Mesodermal cell (in vitro differentiated cells): ENCODE measurements at regions not wholly inside any gene's neighbourhood (a gene's known extent, or its start where the extent isn't known, plus 50 kb on each side); places are given as distances from the start of the nearest gene placed in this dataset.

Experiments used
- H3K27ac ChIP-seq: 2 replicates; pipeline ENCODE4 v1.7.0; 2013; ENCODE audit warnings: mild to moderate bottlenecking, low read depth, low read length, moderate library complexity; ENCODE audit not compliant: severe bottlenecking
- H3K36me3 ChIP-seq: 2 replicates; pipeline ENCODE4 v1.7.1; 2013; ENCODE audit warnings: mild to moderate bottlenecking, low read length, moderate library complexity; ENCODE audit not compliant: control insufficient read depth, insufficient read depth
- H3K4me1 ChIP-seq: one replicate; pipeline ENCODE4 v1.7.1; 2013; ENCODE audit warnings: mild to moderate bottlenecking, low read length; ENCODE audit not compliant: insufficient read depth, control insufficient read depth, poor library complexity, severe bottlenecking
- H3K4me3 ChIP-seq: 2 replicates; pipeline ENCODE4 v1.7.0; 2013; ENCODE audit warnings: low read length, control low read depth, mild to moderate bottlenecking; ENCODE audit not compliant: insufficient read depth, poor library complexity, severe bottlenecking; ENCODE audit errors: extremely low read depth
- H3K9me3 ChIP-seq: 2 replicates; pipeline ENCODE4 v1.7.1; 2013; ENCODE audit warnings: mild to moderate bottlenecking, low read length, moderate library complexity; ENCODE audit not compliant: control insufficient read depth
- WGBS, 2 experiments: methylation state at CpG; one replicate each; pipeline ENCODE4 v1.1.5; 2013; ENCODE audit warnings: missing lambda C conversion rate in 2 of 2; ENCODE audit not compliant: insufficient coverage in 2 of 2; 5-methylcytosine and 5-hydroxymethylcytosine counted together

GRCh38 chr5:62708481-62709325 lies 130.1 kb downstream of the LRRC70 start:
- no CpG with 5 or more reads among the region's 1 CpG for WGBS, 2 experiments
- Histone ChIP-seq H3K4me3 (no peak overlapping the region), H3K27ac (no peak overlapping the region), H3K36me3 (no peaks in the 10 kb centered on the region), H3K4me1 (no peaks in the 10 kb centered on the region), H3K9me3 (peaks cover 13% of the 10 kb centered on the region)

DNA sequence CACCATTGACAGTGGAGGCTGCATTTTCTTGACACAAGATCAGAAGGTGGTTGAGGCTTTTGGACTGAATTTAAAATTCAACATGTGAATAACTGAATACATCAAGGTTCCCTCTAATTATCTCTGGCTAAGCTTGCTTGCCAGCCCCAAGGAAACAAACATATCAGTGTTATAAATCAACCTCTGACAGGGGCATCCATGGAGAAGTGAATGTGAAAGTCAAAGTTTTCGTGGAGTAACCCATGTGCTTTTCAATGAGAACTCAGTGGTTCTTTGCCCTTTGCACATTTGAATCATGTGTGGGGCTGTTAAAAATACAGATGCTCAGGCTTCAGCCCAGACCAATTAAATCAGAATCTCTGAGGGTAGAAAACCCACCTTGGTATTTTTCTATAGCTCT lies 128.9 kb downstream of the LRRC70 start:
- Histone ChIP-seq H3K4me1 (no peaks in the 10 kb centered on the region), H3K27ac (no peak overlapping the region), H3K36me3 (no peaks in the 10 kb centered on the region), H3K4me3 (no peak overlapping the region), H3K9me3 (peaks cover 13% of the 10 kb centered on the region)
- 83 to 90% methylated on average over 1 of the region's 1 CpG for WGBS, 2 experiments

- Histone ChIP-seq H3K4me1 (no peaks in the 10 kb centered on the region), H3K4me3 (no peak overlapping the region), H3K36me3 (no peaks in the 10 kb centered on the region), H3K27ac (no peak overlapping the region), H3K9me3 (peaks cover 13% of the 10 kb centered on the region)
- 88% methylated on average over 1 of the region's 2 CpGs; no CpG with 5 or more reads in 1 of the 2 experiments for WGBS, 2 experiments
Measured at GRCh38 chr5:62707131-62707530, 128.5 kb downstream of the LRRC70 start.

GRCh38 chr5:62705022-62705421 lies 126.4 kb downstream of the LRRC70 start:
- H3K36me3 ChIP-seq, result no peaks in the 10 kb centered on the region
- WGBS, 2 experiments, result 100% methylated on average over 2 of the region's 2 CpGs
- no peak overlapping the region for H3K4me3 ChIP-seq
- H3K27ac ChIP-seq, result no peak overlapping the region
- peaks cover 13% of the 10 kb centered on the region for H3K9me3 ChIP-seq
- no peaks in the 10 kb centered on the region for H3K4me1 ChIP-seq

DNA sequence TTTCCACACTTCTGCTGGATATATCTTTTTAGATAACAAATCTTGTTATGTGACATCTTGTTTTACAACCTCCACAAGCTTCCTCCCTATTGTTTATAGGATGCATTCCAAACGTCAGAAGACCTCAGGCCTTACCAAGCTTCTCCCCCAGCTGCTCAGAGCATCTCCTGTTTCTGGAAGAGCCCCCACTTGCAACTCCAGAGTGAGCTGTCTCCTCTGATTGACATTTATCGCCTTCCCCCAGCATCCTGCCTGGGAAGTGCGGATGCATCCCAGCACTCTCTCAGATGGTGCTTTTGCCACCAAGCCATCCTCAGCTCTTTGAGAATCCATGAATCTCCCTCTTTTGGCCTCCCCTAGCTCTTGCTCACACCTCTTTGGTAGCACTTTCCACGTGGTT lies 123.5 kb downstream of the LRRC70 start:
- Histone ChIP-seq H3K27ac (no peak overlapping the region), H3K36me3 (no peaks in the 10 kb centered on the region), H3K4me1 (no peaks in the 10 kb centered on the region), H3K4me3 (no peak overlapping the region), H3K9me3 (no peaks in the 10 kb centered on the region)
- WGBS, 2 experiments, result 75 to 96% methylated on average over 3 to 4 of the region's 4 CpGs

DNA sequence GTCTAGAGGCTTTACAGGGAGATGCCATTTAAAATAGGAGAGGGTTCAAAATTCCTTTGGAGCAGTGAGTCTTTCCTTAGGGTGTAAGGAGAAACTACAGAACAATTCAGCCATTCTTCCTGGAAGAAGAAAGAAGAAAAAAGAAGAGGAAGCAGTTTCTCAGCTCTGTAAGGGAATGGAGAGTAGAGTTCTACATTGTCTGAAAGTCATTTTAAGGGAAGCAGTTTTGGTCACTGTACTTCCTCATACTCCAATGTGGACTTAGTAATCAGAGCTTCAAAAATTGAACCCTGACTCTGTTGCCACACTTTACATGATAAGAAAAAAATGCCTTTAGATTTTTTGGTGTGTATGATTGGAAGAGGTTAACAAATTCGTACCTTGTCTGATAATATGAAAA lies 122.4 kb downstream of the LRRC70 start:
- WGBS, 2 experiments, result no CpG with 5 or more reads among the region's 1 CpG
- Histone ChIP-seq H3K9me3 (no peaks in the 10 kb centered on the region), H3K27ac (no peak overlapping the region), H3K36me3 (no peaks in the 10 kb centered on the region), H3K4me1 (no peaks in the 10 kb centered on the region), H3K4me3 (no peak overlapping the region)

- no peaks in the 10 kb centered on the region for H3K4me1 ChIP-seq
- no peak overlapping the region for H3K27ac ChIP-seq
- no peak overlapping the region for H3K4me3 ChIP-seq
- WGBS, 2 experiments, result 83 to 100% methylated on average over 1 of the region's 1 CpG
- no peaks in the 10 kb centered on the region for H3K36me3 ChIP-seq
- no peaks in the 10 kb centered on the region for H3K9me3 ChIP-seq
Measured at GRCh38 chr5:62698756-62699155, 120.1 kb downstream of the LRRC70 start.

DNA sequence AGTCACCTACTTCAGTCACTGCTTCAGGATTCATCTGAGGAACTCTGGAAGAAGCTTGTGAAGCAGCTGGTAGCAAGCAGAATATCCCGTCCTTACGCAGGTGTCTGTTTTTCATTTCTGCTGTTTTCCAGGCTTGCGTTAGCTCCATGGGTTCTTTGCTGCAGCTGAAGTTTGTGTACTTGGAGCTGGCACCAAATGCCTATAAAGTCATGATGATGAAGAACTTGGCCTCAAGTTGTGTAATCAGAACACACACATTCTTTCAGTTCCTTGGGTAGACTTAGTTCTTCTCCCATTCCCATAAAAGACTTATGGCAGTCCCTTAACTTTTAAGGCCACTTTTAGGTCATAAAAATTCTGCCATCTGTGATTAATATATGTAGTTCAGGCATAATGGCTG lies 116.7 kb downstream of the LRRC70 start:
- no peak overlapping the region for H3K4me3 ChIP-seq
- WGBS, 2 experiments, result 92 to 100% methylated on average over 2 to 3 of the region's 3 CpGs
- H3K9me3 ChIP-seq, result no peaks in the 10 kb centered on the region

DNA sequence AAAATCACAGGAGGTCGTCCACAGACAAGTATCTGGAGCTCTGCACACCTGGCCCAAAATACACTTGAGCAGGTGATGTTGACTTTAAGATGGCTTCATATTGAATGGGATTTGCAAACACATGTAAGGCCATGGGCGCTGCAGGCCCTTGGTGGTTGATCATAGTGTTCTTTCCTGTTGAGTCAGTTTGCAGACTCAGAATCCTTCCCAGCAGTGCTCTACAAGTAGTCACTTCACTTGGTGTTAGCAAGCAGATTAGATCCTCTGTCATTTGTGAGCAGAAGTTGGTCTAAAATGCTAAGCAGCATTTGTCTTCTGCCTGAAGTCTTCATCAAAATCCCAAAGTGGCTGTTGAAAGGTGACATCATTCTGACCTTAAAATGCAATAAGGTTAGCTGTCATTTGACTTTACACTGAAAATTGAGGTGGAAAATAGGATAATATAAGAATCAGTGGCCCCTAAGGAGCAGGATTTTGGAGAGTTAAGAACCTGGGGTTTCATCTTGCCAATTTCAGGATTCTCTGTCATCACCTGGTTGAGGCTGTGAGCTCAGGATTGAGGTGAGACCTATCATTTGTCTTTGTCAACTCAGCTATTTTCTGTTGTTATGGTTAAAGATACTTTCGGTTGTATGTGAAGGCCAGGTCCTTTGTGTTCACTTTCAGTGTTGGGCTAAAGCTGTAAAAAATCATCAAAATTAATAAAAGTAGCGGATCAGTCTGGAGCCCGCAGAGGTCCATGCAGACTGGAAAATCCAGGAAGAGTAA lies 114.5 kb downstream of the LRRC70 start:
- no peaks in the 10 kb centered on the region for H3K4me1 ChIP-seq
- no peak overlapping the region for H3K27ac ChIP-seq
- 79 to 84% methylated on average over 4 to 5 of the region's 5 CpGs for WGBS, 2 experiments
- H3K4me3 ChIP-seq, result no peak overlapping the region
- H3K36me3 ChIP-seq, result no peaks in the 10 kb centered on the region
- no peaks in the 10 kb centered on the region for H3K9me3 ChIP-seq

More for the DNA sequence above, 116.7 kb downstream of the LRRC70 start:
- Histone ChIP-seq H3K4me1 (no peaks in the 10 kb centered on the region), H3K36me3 (no peaks in the 10 kb centered on the region), H3K27ac (no peak overlapping the region)

GRCh38 chr5:62691946-62692345 lies 113.3 kb downstream of the LRRC70 start:
- no peak overlapping the region for H3K4me3 ChIP-seq
- H3K36me3 ChIP-seq, result no peaks in the 10 kb centered on the region
- no peaks in the 10 kb centered on the region for H3K9me3 ChIP-seq
- H3K4me1 ChIP-seq, result no peaks in the 10 kb centered on the region
- WGBS, 2 experiments, result 100% methylated on average over 2 of the region's 3 CpGs; no CpG with 5 or more reads in 1 of the 2 experiments
- H3K27ac ChIP-seq, result no peak overlapping the region

DNA sequence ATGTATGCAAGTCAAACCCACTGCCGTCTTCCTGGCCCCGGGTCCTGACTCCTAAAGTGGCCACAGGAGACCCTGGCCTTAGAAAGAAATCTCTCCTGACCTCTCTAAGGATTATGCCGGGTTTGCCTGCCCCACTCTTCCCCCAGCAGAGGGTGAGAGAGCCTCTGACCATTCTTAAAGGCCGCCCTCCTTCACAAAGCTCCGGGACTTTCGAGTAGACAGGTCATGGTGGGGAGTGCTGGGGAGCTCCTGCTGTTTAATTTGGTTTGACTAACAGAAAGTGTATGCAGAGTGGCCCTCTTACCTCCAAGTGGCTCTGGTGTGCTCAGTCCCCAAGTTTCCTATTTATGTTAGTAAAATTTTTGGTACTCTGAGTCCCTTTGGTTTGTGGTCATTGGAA lies 111.8 kb downstream of the LRRC70 start:
- WGBS, 2 experiments, result 66 to 91% methylated on average over 2 to 3 of the region's 6 CpGs
- no peaks in the 10 kb centered on the region for H3K36me3 ChIP-seq
- no peaks in the 10 kb centered on the region for H3K9me3 ChIP-seq
- no peak overlapping the region for H3K27ac ChIP-seq
- no peaks in the 10 kb centered on the region for H3K4me1 ChIP-seq
- no peak overlapping the region for H3K4me3 ChIP-seq
